ENCODE measurements at regions not wholly inside any gene's neighbourhood (a gene's known extent, or its start where the extent isn't known, plus 50 kb on each side); places are given as distances from the start of the nearest gene placed in this dataset.

DNA sequence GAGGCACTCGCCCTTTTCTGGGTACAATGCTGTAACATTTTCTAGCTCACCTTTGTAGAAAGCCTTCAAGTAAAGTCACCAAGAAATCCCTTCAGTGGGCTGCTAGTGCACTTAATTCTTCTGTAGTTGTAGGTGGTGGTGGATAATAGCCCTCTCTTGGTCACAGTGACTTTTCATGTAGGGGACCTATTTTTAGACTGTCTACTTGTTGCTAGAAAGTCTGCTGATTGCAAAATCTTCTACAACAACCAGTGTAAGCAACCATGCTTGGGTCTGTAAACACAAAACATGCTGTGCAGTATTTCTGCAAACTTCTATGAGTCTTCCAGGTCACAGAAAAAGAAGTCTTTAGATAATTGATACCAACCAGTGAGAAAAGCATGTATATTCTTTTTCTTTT lies 55.6 kb downstream of the PBDC1 start:
- no peak overlapping the region for H3K4me3 ChIP-seq
- H3K36me3 ChIP-seq: no peaks in the 10 kb centered on the region
- DNase-seq: no peak
- peaks cover 9% of the 10 kb centered on the region for H3K9me3 ChIP-seq (replicated peaks)
- no peaks in the 10 kb centered on the region for H3K27me3 ChIP-seq (ENCODE audit: low read depth)
- intact Hi-C loops (cut with micrococcal nuclease): no loop called here
- TF ChIP-seq, protein P1, sequence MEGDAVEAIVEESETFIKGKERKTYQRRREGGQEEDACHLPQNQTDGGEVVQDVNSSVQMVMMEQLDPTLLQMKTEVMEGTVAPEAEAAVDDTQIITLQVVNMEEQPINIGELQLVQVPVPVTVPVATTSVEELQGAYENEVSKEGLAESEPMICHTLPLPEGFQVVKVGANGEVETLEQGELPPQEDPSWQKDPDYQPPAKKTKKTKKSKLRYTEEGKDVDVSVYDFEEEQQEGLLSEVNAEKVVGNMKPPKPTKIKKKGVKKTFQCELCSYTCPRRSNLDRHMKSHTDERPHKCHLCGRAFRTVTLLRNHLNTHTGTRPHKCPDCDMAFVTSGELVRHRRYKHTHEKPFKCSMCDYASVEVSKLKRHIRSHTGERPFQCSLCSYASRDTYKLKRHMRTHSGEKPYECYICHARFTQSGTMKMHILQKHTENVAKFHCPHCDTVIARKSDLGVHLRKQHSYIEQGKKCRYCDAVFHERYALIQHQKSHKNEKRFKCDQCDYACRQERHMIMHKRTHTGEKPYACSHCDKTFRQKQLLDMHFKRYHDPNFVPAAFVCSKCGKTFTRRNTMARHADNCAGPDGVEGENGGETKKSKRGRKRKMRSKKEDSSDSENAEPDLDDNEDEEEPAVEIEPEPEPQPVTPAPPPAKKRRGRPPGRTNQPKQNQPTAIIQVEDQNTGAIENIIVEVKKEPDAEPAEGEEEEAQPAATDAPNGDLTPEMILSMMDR (IDR thresholded peaks at IDR 0.05; ENCODE audit: borderline replicate concordance): no peak
- no peaks in the 10 kb centered on the region for H3K4me1 ChIP-seq
- no peak overlapping the region for H3K27ac ChIP-seq (replicated peaks)

DNA sequence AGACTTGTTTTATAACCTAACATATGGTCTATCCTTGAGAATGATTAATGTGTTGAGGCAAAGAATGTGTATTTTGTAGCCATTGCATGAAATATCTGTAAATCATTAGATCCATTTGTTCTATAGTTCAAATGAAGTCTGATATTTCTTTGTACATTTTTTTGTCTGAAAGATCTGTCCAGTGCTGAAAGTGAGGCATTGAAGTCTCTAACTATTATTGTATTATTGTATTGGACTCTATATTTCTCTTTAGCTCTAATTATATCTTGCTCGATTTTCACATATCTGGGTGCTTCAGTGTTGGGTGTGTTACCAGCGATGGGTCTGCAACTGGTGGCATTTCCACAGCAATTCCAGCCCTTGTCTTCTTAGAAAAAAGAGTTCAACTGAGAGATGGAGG lies 76.0 kb downstream of the PBDC1 start:
- H3K27ac ChIP-seq (replicated peaks): no peak overlapping the region
- no peak for DNase-seq
- no peaks in the 10 kb centered on the region for H3K9me3 ChIP-seq (replicated peaks)
- intact Hi-C loops (cut with micrococcal nuclease): no loop called here
- no peak overlapping the region for H3K4me3 ChIP-seq
- TF ChIP-seq, protein P1 (IDR thresholded peaks at IDR 0.05; ENCODE audit: borderline replicate concordance): no peak
- H3K27me3 ChIP-seq (ENCODE audit: low read depth): no peaks in the 10 kb centered on the region
- H3K36me3 ChIP-seq: no peaks in the 10 kb centered on the region
- H3K4me1 ChIP-seq: no peaks in the 10 kb centered on the region

DNA sequence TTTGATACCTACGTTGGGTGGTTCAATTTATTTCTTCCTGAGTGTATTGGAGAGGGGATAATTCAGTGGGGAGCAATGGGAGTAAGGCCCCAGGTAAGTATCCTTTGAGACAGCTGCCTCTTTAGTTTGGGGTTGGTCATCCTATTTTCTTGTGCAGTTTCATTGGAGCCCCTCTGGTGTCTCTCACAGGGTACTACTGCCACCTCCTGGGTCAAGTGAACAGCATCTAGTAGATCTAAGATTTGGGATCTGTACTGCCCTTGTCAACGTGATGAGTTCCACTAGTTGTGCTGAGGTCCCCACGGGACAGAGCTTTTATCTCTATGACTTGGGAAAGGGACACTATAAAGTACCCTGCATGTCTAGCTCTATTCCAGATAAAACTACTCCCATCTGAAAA lies 80.6 kb downstream of the PBDC1 start:
- Histone ChIP-seq H3K36me3 (no peaks in the 10 kb centered on the region), H3K27ac (replicated peaks) (no peak overlapping the region), H3K9me3 (replicated peaks) (no peaks in the 10 kb centered on the region), H3K4me1 (no peaks in the 10 kb centered on the region), H3K4me3 (no peak overlapping the region), H3K27me3 (ENCODE audit: low read depth) (no peaks in the 10 kb centered on the region)
- DNase-seq: no peak
- TF ChIP-seq, protein P1 (IDR thresholded peaks at IDR 0.05; ENCODE audit: borderline replicate concordance): peak; percentile 57
- intact Hi-C loops (cut with micrococcal nuclease): no loop called here

DNA sequence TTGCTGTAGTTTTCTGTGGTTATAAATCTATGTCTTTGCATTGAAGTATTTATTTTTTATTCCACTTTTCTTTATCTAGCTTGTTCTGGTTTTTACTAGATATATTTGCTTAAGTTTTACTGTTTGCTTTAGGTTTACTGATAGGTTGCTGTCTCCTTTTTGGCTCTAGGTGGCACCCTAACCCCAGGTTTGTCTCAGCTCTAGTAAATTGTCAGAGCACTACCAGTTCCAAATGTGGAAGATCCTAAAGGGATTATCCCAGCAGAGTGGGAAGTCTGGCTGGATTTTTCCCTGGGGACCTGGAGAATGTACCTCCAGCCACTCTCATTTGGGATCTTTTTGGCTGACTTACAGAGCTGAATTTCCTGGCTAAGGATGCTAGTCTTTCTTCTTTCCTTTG lies 106.1 kb downstream of the PBDC1 start:
- DNase-seq: peak; percentile 13
- no peaks in the 10 kb centered on the region for H3K4me1 ChIP-seq
- H3K36me3 ChIP-seq: no peaks in the 10 kb centered on the region
- intact Hi-C loops (cut with micrococcal nuclease): no loop called here
- TF ChIP-seq, protein P1 (IDR thresholded peaks at IDR 0.05; ENCODE audit: borderline replicate concordance): peak; percentile 66
- no peak overlapping the region for H3K27ac ChIP-seq (replicated peaks)
- H3K27me3 ChIP-seq (ENCODE audit: low read depth): no peaks in the 10 kb centered on the region
- H3K9me3 ChIP-seq (replicated peaks): no peaks in the 10 kb centered on the region
- H3K4me3 ChIP-seq: no peak overlapping the region

Measured in left ventricle myocardium inferior (tissue), 1 donor.